Transverse colon (tissue), 4 donors: ENCODE measurements at regions not wholly inside any gene's neighbourhood (a gene's known extent, or its start where the extent isn't known, plus 50 kb on each side); places are given as distances from the start of the nearest gene placed in this dataset.
"Not testable (repeated sequence)": the region's sequence is repeated elsewhere in the genome, so short reads cannot be mapped to it uniquely, and the experiment has no call there.

Source experiments
- DNase-seq: peaks from one replicate; pipeline ENCODE4 v3.0.0-alpha.2; 2019
- H3K27ac ChIP-seq, 4 donors: fragments of 200-600 bp; sonication (generic); 2 replicates each; pipeline ENCODE4 v1.5.1; 2016 to 2018; ENCODE audit warnings: inconsistent platforms in 4 of 4
- H3K27me3 ChIP-seq: fragments of 200-600 bp; sonication (generic); 2 replicates; pipeline ENCODE4 v1.5.1; 2017; ENCODE audit warnings: inconsistent platforms
- H3K36me3 ChIP-seq, 4 donors: fragments of 200-600 bp; sonication (generic); 2 replicates each; pipeline ENCODE4 v1.5.1; 2017 to 2019; ENCODE audit warnings: inconsistent platforms in 4 of 4
- H3K4me1 ChIP-seq, 4 donors: fragments of 200-600 bp; sonication (generic); 2 replicates each; pipeline ENCODE4 v1.5.1; 2017 to 2020; ENCODE audit warnings: inconsistent platforms in 4 of 4
- H3K4me3 ChIP-seq, 4 donors: fragments of 200-600 bp; sonication (generic); 1 replicate in 1 of 4; 2 replicates in 3 of 4; pipeline versions ENCODE4 v1.5.1 to v1.6.1; 2017 to 2019; ENCODE audit warnings: inconsistent platforms in 4 of 4
- H3K9me3 ChIP-seq, 2 donors: fragments of 200-600 bp; sonication (generic); 2 replicates each; pipeline ENCODE4 v1.5.1; 2017 to 2019; ENCODE audit warnings: inconsistent platforms in 2 of 2
- CTCF ChIP-seq, 5 experiments: fragments of 200-600 bp in 3 of 5; fragments of 450-650 bp in 2 of 5; sonication (generic) in 3 of 5; IDR thresholded peaks; 1 replicate in 2 of 5; 2 replicates in 3 of 5; pipeline ENCODE4 v1.5.1; 2016 to 2017; ENCODE audit warnings: antibody characterized with exemption in 5 of 5, inconsistent platforms in 3 of 5, mild to moderate bottlenecking in 2 of 5, moderate library complexity in 1 of 5
- EP300 ChIP-seq: sonication (generic); formaldehyde crosslinking; IDR thresholded peaks from one replicate; pipeline ENCODE4 v1.6.1; 2017; ENCODE audit warnings: antibody characterized with exemption, low read depth
- POLR2A ChIP-seq: fragments of 450-650 bp; IDR thresholded peaks from one replicate; pipeline ENCODE4 v1.6.1; 2016; ENCODE audit warnings: antibody characterized with exemption, mild to moderate bottlenecking, moderate library complexity
- POLR2AphosphoS5 ChIP-seq, 3 donors: sonication (generic); formaldehyde crosslinking; IDR thresholded peaks; one replicate each; pipeline ENCODE4 v1.6.1; 2016; ENCODE audit warnings: antibody characterized with exemption in 3 of 3
- WGBS, 2 donors: methylation state at CpG; one replicate each; pipeline ENCODE4 v1.1.5; 2018; ENCODE audit warnings: low coverage in 1 of 2; 5-methylcytosine and 5-hydroxymethylcytosine counted together
- in situ Hi-C, 4 donors: fragments of 200-750 bp; cut with MboI; loops; one replicate each; pipeline versions ENCODE4 v1.15.0 to v1.15.1; 2017; ENCODE audit warnings: low sequenced_read_pairs in 3 of 4, low pct_ligation_motif_present in 1 of 4, low pct_unique_long_range_greater_than_20kb in 1 of 4
- intact Hi-C: fragments of 100-400 bp; cut with DNase I; formaldehyde crosslinking; loops from one replicate; pipeline ENCODE4 v1.15.1; 2023; ENCODE audit warnings: low total_unique reads

DNA sequence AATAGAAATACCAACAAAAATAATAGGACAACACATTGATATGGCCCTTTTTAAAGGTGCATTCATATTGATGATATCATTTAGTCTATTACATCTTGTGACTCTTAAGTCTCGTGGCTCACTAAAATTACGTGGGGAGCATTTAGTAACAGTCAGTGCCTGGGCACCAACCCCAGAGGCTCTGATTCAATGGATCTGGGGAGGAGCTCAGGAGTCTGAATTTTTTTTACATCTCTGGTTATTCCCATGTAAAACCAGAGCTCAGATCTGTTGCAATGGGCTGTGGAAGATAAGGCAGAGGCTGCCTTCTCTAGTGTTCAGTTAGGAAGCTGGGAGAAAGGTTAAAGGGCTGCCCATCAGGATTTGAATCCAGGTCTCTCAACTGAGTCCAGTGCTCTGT lies 549.9 kb upstream of the CDH5 start:
- H3K27me3 ChIP-seq = no peaks in the 10 kb centered on the region
- H3K27ac ChIP-seq = no peak overlapping the region
- H3K4me3 ChIP-seq = no peak overlapping the region
- whole genome bisulfite sequencing, 2 donors = 69% methylated on average over 2 of the region's 2 CpGs; no CpG with 5 or more reads in 1 of the 2 donors
- intact Hi-C loops = no loop called here
- in situ Hi-C loops = no loop called here
- H3K4me1 ChIP-seq = no peaks in the 10 kb centered on the region
- H3K9me3 ChIP-seq = no peaks in the 10 kb centered on the region
- DNase-seq = no peak
- TF ChIP-seq CTCF (IDR thresholded peaks at IDR 0.05) (no peak), POLR2A (no peak), EP300 (no peak), POLR2AphosphoS5 (IDR thresholded peaks at IDR 0.05) (no peak)
- H3K36me3 ChIP-seq = no peaks in the 10 kb centered on the region

DNA sequence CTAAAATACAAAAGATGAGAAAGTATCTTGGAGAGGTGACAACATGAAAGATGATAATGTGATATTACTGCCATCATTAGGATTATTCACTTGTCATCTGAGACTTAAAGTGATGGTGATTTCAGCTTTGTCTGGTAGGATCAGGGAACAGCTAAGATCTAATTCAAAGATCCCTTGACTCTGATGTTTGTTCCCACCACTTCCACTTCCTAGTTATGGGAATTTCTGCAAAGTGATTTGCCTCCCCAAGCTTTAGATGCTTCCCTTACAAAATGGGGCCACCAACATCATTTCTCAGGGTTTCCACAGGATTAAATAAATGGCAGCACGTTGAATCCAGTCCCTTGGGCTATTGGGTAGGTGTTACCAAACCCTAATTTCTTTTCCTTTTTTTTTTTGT lies 550.8 kb upstream of the CDH5 start:
- in situ Hi-C loops = no loop called here
- no peak overlapping the region for H3K27ac ChIP-seq

GRCh38 chr16:65813879-65814278 lies 552.6 kb upstream of the CDH5 start:
- H3K9me3 ChIP-seq, intact Hi-C loops, in situ Hi-C loops, H3K36me3 ChIP-seq, H3K4me3 ChIP-seq, H3K27ac ChIP-seq, H3K4me1 ChIP-seq, DNase-seq, H3K27me3 ChIP-seq: not testable (repeated sequence)
- 80% methylated on average over 7 of the region's 7 CpGs; no CpG with 5 or more reads in 1 of the 2 donors for WGBS, 2 donors

More for the DNA sequence above, 550.8 kb upstream of the CDH5 start:
- Histone ChIP-seq H3K4me3 (no peak overlapping the region), H3K27me3 (no peaks in the 10 kb centered on the region), H3K36me3 (no peaks in the 10 kb centered on the region), H3K9me3 (no peaks in the 10 kb centered on the region), H3K4me1 (no peaks in the 10 kb centered on the region)
- intact Hi-C loops = no loop called here
- WGBS, 2 donors = 38 to 50% methylated on average over 1 of the region's 1 CpG
- DNase-seq = no peak
- TF ChIP-seq CTCF (IDR thresholded peaks at IDR 0.05) = no peak
- no peak for TF ChIP-seq POLR2AphosphoS5 (IDR thresholded peaks at IDR 0.05)
- TF ChIP-seq EP300 = no peak
- no peak for TF ChIP-seq POLR2A

DNA sequence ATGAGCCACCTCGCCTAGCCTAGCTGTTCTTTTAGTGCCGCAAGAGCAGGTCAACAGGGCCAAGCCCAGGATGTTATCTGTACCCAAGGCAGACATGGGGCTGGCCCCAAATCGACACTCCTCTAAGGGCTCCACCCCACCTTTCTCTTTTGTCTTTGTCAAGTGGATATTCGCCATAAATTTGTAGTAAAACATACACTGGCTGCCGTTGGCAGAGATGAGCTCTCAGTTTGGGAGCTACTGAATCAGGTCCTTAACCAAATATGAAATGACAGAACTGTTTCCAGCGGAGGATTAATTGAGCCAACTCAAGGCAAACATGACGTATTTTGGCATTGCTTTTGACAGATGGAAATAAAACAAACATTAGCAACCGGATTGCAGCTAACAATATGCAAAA lies 556.9 kb upstream of the CDH5 start:
- Histone ChIP-seq H3K36me3 (no peaks in the 10 kb centered on the region), H3K27ac (no peak overlapping the region), H3K4me1 (no peaks in the 10 kb centered on the region), H3K4me3 (no peak overlapping the region), H3K27me3 (no peaks in the 10 kb centered on the region), H3K9me3 (no peaks in the 10 kb centered on the region)
- WGBS, 2 donors = 38 to 68% methylated on average over 6 to 8 of the region's 8 CpGs
- TF ChIP-seq CTCF (IDR thresholded peaks at IDR 0.05) (no peak), POLR2AphosphoS5 (IDR thresholded peaks at IDR 0.05) (no peak)
- intact Hi-C loops = loop anchor here (5.0 kb wide), 1 partner anchor 992 kb away; no protein-coding TSS in a partner anchor
- DNase-seq = no peak
- in situ Hi-C loops = no loop called here

DNA sequence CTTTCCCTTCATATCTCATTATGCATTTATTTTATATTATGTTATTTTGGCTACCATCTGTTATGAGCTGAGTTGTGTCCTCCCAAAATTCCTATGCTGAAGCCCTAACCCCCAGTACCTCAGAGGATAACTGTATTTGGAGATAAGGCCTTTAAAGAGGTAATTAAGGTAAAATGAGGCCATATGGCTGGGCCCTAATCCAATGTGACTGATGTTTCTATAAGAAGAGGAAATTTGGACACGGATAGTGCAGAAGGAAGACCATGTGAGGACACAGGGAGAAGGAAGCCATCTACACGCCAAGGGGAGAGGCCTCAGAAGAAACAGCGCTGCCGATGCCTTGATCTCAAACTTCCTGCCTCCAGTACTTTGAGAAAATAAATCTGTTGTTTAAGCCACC lies 557.7 kb upstream of the CDH5 start:
- Histone ChIP-seq H3K4me3 (no peak overlapping the region), H3K27me3 (no peaks in the 10 kb centered on the region), H3K4me1 (no peaks in the 10 kb centered on the region), H3K27ac (no peak overlapping the region), H3K9me3 (no peaks in the 10 kb centered on the region), H3K36me3 (no peaks in the 10 kb centered on the region)
- no peak for TF ChIP-seq EP300
- no peak for TF ChIP-seq POLR2A
- TF ChIP-seq CTCF (IDR thresholded peaks at IDR 0.05) = no peak
- TF ChIP-seq POLR2AphosphoS5 (IDR thresholded peaks at IDR 0.05) = no peak
- intact Hi-C loops (loop anchor here (5.0 kb wide), 1 partner anchor 991 kb away; no protein-coding TSS in a partner anchor), in situ Hi-C loops (no loop called here)
- no peak for DNase-seq
- 83% methylated on average over 4 of the region's 4 CpGs; no CpG with 5 or more reads in 1 of the 2 donors for WGBS, 2 donors
